ENCODE measurements at regions not wholly inside any gene's neighbourhood (a gene's known extent, or its start where the extent isn't known, plus 50 kb on each side); places are given as distances from the start of the nearest gene placed in this dataset.

GRCh38 chr10:83522881-83523386 is 616.4 kb upstream of the GHITM start:
- DNase-seq (no peak), ATAC-seq (no peak)
- no peaks in the 10 kb centered on the region for H3K36me3 ChIP-seq
- no peak overlapping the region for H3K4me3 ChIP-seq
- H3K27me3 ChIP-seq: no peaks in the 10 kb centered on the region
- TF ChIP-seq CTCF (IDR thresholded peaks at IDR 0.05): no peak
- peaks cover 0 to 18% of the 10 kb centered on the region in 2 donors for H3K9me3 ChIP-seq
- H3K4me1 ChIP-seq: no peaks in the 10 kb centered on the region
- H3K27ac ChIP-seq: no peak overlapping the region
- intact Hi-C loops (cut with DNase I): no loop called here

GRCh38 chr10:83527934-83528333 is 611.4 kb upstream of the GHITM start:
- Histone ChIP-seq H3K27me3 (no peaks in the 10 kb centered on the region), H3K27ac (no peak overlapping the region), H3K4me1 (no peaks in the 10 kb centered on the region), H3K36me3 (no peaks in the 10 kb centered on the region), H3K4me3 (no peak overlapping the region), H3K9me3 (peaks cover 0 to 27% of the 10 kb centered on the region in 2 donors)
- intact Hi-C loops (cut with DNase I): no loop called here
- no peak for DNase-seq
- TF ChIP-seq CTCF (IDR thresholded peaks at IDR 0.05): no peak
- no peak for ATAC-seq

- Histone ChIP-seq H3K27me3 (no peaks in the 10 kb centered on the region), H3K4me1 (no peaks in the 10 kb centered on the region), H3K4me3 (no peak overlapping the region), H3K27ac (no peak overlapping the region), H3K9me3 (peaks cover 0 to 6% of the 10 kb centered on the region in 2 donors), H3K36me3 (no peaks in the 10 kb centered on the region)
- intact Hi-C loops (cut with DNase I): no loop called here
- no peak for DNase-seq
- no peak for TF ChIP-seq CTCF (IDR thresholded peaks at IDR 0.05)
- ATAC-seq: no peak
Measured at GRCh38 chr10:83533290-83533689, 606.0 kb upstream of the GHITM start.

GRCh38 chr10:83536426-83536825 is 602.9 kb upstream of the GHITM start:
- intact Hi-C loops (cut with DNase I): no loop called here
- no peak for TF ChIP-seq CTCF (IDR thresholded peaks at IDR 0.05)
- ATAC-seq (no peak), DNase-seq (no peak)
- Histone ChIP-seq H3K27ac (no peak overlapping the region), H3K4me3 (no peak overlapping the region), H3K9me3 (no peaks in the 10 kb centered on the region), H3K27me3 (no peaks in the 10 kb centered on the region), H3K36me3 (no peaks in the 10 kb centered on the region), H3K4me1 (no peaks in the 10 kb centered on the region)

- H3K27me3 ChIP-seq: no peaks in the 10 kb centered on the region
- no peak overlapping the region for H3K4me3 ChIP-seq
- no peaks in the 10 kb centered on the region for H3K4me1 ChIP-seq
- no peak overlapping the region for H3K27ac ChIP-seq
- no peak for DNase-seq
- intact Hi-C loops (cut with DNase I): no loop called here
- H3K9me3 ChIP-seq: no peaks in the 10 kb centered on the region
- no peaks in the 10 kb centered on the region for H3K36me3 ChIP-seq
- no peak for ATAC-seq
- TF ChIP-seq CTCF (IDR thresholded peaks at IDR 0.05): no peak
Measured at GRCh38 chr10:83538047-83538446, 601.3 kb upstream of the GHITM start.
